HEK293T (cell line): ENCODE measurements at regions not wholly inside any gene's neighbourhood (a gene's known extent, or its start where the extent isn't known, plus 50 kb on each side); places are given as distances from the start of the nearest gene placed in this dataset.

ENCODE experiments used
- CTCF ChIA-PET: fragments of 350-600 bp; formaldehyde crosslinking; extraction: SDS; loops from one replicate; lab custom pipeline; 2021; ENCODE audit warnings: antibody characterized with exemption, inconsistent platforms; lab: Yijun Ruan, JAX
- POLR2A ChIA-PET: fragments of 350-600 bp; formaldehyde crosslinking; extraction: SDS; loops from one replicate; lab custom pipeline; 2020; ENCODE audit warnings: antibody characterized with exemption, inconsistent platforms; lab: Yijun Ruan, JAX
- DNase-seq: peaks from one replicate; pipeline ENCODE4 v3.0.0; 2012; ENCODE audit warnings: mixed read lengths; ENCODE audit errors: extremely low spot score
- ARNT ChIP-seq: fragments of 450-650 bp; IDR thresholded peaks from 2 replicates; pipeline ENCODE4 v1.6.1; 2017; ENCODE audit warnings: mild to moderate bottlenecking
- BHLHE40 ChIP-seq: fragments of 450-650 bp; IDR thresholded peaks from 2 replicates; pipeline ENCODE4 v1.6.1; 2016; ENCODE audit warnings: mild to moderate bottlenecking, moderate library complexity, borderline replicate concordance
- CTBP1 ChIP-seq: fragments of 450-650 bp; IDR thresholded peaks from 2 replicates; pipeline ENCODE4 v1.6.1; 2016; ENCODE audit warnings: borderline replicate concordance
- ELF4 ChIP-seq: fragments of 450-650 bp; IDR thresholded peaks from 2 replicates; pipeline ENCODE4 v1.6.1; 2017; ENCODE audit warnings: antibody characterized with exemption
- FOXA1 ChIP-seq: fragments of 450-650 bp; IDR thresholded peaks from 2 replicates; pipeline ENCODE4 v1.6.1; 2016; ENCODE audit warnings: mild to moderate bottlenecking
- FOXK2 ChIP-seq: fragments of 450-650 bp; IDR thresholded peaks from 2 replicates; pipeline ENCODE4 v1.6.1; 2016; ENCODE audit warnings: mild to moderate bottlenecking
- FOXM1 ChIP-seq: fragments of 450-650 bp; IDR thresholded peaks from 2 replicates; pipeline ENCODE4 v1.6.1; 2017; ENCODE audit warnings: mild to moderate bottlenecking, borderline replicate concordance
- HDGF ChIP-seq: fragments of 450-650 bp; IDR thresholded peaks from 2 replicates; pipeline ENCODE4 v1.6.1; 2017; ENCODE audit warnings: antibody characterized with exemption, borderline replicate concordance
- L3MBTL2 ChIP-seq: fragments of 450-650 bp; conservative IDR thresholded peaks from 2 replicates; pipeline ENCODE4 v1.6.1; 2016; ENCODE audit warnings: mild to moderate bottlenecking
- LEF1 ChIP-seq: fragments of 450-650 bp; IDR thresholded peaks from 2 replicates; pipeline ENCODE4 v1.6.1; 2017; ENCODE audit warnings: mild to moderate bottlenecking, borderline replicate concordance
- NFRKB ChIP-seq: fragments of 450-650 bp; IDR thresholded peaks from 2 replicates; pipeline ENCODE4 v1.6.1; 2016; ENCODE audit warnings: mild to moderate bottlenecking, moderate library complexity
- SP1 ChIP-seq: fragments of 450-650 bp; IDR thresholded peaks from 2 replicates; pipeline ENCODE4 v1.6.1; 2017
- SUZ12 ChIP-seq: fragments of 450-650 bp; IDR thresholded peaks from 2 replicates; pipeline ENCODE4 v1.6.1; 2016; ENCODE audit warnings: mild to moderate bottlenecking
- TARDBP ChIP-seq: fragments of 450-650 bp; IDR thresholded peaks from 2 replicates; pipeline ENCODE4 v1.6.1; 2016
- ZNF384 ChIP-seq: fragments of 450-650 bp; IDR thresholded peaks from 2 replicates; pipeline ENCODE4 v1.6.1; 2016
- TF ChIP-seq, protein P1 (sequence below): fragments of 450-650 bp; IDR thresholded peaks from 2 replicates; pipeline ENCODE4 v1.6.1; 2016

DNA sequence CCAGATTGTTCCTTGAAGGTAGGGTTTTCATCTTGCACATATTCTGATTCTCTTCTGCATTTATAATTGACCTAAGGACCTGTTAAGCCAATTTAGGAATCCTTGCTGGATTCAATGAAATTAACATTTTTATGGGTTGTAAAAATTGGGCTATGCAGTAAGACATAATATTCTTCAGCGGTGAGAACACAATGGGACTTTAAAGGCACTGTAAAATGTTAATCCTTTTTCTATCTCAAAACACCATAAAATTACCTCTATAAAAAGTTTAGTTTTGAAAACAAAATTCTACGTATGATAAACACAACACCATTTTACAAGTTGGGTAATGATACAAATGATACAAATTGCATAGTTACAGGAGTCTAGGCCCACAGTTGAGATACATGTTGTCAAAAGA, 169.2 kb upstream of the DTNA start:
- no peak for DNase-seq
- ChIA-PET CTCF (no interaction called here), POLR2A (no interaction called here)
- TF ChIP-seq HDGF (no peak), CTBP1 (no peak), SUZ12 (no peak), LEF1 (no peak), ELF4 (no peak), ZNF384 (no peak), NFRKB (no peak), ARNT (no peak), BHLHE40 (no peak)
- TF ChIP-seq, protein P1, sequence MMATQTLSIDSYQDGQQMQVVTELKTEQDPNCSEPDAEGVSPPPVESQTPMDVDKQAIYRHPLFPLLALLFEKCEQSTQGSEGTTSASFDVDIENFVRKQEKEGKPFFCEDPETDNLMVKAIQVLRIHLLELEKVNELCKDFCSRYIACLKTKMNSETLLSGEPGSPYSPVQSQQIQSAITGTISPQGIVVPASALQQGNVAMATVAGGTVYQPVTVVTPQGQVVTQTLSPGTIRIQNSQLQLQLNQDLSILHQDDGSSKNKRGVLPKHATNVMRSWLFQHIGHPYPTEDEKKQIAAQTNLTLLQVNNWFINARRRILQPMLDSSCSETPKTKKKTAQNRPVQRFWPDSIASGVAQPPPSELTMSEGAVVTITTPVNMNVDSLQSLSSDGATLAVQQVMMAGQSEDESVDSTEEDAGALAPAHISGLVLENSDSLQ: no peak

DNA sequence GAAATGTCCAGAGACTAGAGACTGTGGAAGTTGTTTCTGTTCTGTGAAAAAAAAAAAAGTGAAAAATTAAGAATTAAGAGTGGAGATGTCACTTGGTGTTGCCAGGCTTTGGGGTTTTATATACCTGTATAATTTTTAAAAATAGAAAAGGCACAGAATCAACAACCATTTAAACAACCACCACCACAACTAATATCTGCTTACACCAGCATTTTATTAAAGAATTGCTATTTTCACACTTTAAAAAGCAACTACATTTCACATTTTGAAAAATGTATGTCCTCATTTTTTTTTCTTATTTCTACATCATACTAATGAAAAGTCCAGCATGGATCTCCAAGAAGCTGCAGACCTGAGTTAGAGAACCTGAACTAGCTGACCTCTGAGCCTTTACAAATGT, 167.5 kb upstream of the DTNA start:
- no peak for TF ChIP-seq ELF4
- TF ChIP-seq FOXM1: no peak
- TF ChIP-seq, protein P1: no peak
- no peak for TF ChIP-seq BHLHE40
- TF ChIP-seq FOXK2: no peak
- no peak for TF ChIP-seq NFRKB
- TF ChIP-seq FOXA1: no peak
- TF ChIP-seq ZNF384: no peak
- no peak for TF ChIP-seq CTBP1
- no peak for TF ChIP-seq TARDBP
- TF ChIP-seq SP1: no peak
- TF ChIP-seq HDGF: no peak
- TF ChIP-seq LEF1: no peak
- no peak for TF ChIP-seq L3MBTL2
- no peak for TF ChIP-seq ARNT
- TF ChIP-seq SUZ12: no peak
- POLR2A ChIA-PET: no interaction called here
- DNase-seq: no peak
- CTCF ChIA-PET: interaction anchor here (0.7 kb wide), 1 partner anchor 1069 kb away, joined by 4 read pairs; no protein-coding TSS in a partner anchor

DNA sequence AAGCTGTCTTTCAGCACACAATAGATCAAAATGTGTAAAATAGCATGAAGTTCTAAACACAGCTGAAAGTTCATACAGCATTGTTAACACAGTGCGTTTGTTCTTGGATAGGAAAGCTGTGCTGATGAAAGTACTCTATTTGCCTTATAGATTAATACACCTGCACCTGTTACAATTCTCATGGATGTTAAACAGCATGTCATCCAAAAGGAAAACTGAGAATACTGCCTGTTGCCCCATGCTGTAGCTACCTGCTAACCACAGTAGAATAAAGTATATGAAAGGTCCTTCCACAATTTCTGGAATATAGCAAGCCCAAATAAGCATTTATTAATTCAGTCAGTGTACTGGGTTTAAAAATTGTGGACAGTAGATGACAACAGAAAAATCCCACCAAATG, 166.7 kb upstream of the DTNA start:
- no peak for DNase-seq
- TF ChIP-seq BHLHE40 (no peak), SUZ12 (no peak), NFRKB (no peak), L3MBTL2 (no peak), FOXK2 (no peak), SP1 (no peak), ELF4 (no peak), LEF1 (no peak), TARDBP (no peak), CTBP1 (no peak), ARNT (no peak), ZNF384 (no peak), FOXA1 (no peak)
- POLR2A ChIA-PET: no interaction called here
- CTCF ChIA-PET: interaction anchor here (2.7 kb wide), 1 partner anchor 118 kb away, joined by 8 read pairs; no protein-coding TSS in a partner anchor

DNA sequence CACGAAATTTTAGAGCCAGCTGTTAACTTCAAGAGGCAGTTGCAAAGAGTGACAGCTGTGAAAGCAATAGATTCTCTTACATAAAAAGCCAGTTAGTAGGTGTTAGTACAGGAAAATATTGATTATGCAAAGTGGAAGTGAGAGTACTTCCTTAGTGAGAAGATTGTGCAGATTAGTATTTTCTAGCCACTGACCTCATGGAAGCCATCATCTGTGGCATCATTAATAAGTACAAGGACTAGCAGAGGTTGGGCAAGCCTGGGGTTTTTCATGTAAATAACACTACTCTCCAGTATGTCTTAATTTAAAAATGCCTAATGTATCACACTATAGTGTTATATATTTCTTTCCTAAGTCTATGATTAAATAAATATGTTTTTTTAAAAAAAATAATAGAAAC, 166.2 kb upstream of the DTNA start:
- TF ChIP-seq, protein P1: no peak
- TF ChIP-seq ARNT (no peak), HDGF (no peak), FOXK2 (no peak), SP1 (no peak), FOXA1 (no peak), FOXM1 (no peak), ELF4 (no peak), TARDBP (no peak), NFRKB (no peak), SUZ12 (no peak)
- DNase-seq: no peak
- ChIA-PET POLR2A (no interaction called here), CTCF (interaction anchor here (2.7 kb wide), 1 partner anchor 117 kb away, joined by 8 read pairs; no protein-coding TSS in a partner anchor)

DNA sequence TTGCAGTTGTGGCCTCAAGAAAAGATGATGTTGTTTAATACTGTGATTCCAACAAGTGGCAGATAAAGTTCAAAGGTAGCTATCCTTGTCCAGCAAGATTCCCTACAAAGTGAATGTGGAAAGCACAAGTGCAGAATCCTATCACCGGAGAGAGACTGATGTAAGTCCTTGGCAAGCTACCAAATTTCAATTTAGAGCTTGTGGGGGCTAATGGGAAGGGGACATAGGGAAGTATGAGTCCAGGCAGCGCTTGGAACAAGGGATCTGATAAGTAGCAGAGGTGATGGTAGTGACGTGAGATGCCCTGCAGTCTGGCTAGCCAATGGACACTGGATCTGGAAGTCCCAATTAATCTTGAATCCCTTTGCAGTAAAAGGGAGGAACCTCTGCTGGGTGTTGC, 165.2 kb upstream of the DTNA start:
- TF ChIP-seq HDGF (no peak), LEF1 (no peak), FOXK2 (no peak)
- no peak for DNase-seq
- CTCF ChIA-PET: interaction anchor here (0.5 to 2.7 kb wide), 3 partner anchors 13 to 117 kb away, joined by 3 to 8 read pairs (median 4); no protein-coding TSS in a partner anchor
- POLR2A ChIA-PET: no interaction called here

DNA sequence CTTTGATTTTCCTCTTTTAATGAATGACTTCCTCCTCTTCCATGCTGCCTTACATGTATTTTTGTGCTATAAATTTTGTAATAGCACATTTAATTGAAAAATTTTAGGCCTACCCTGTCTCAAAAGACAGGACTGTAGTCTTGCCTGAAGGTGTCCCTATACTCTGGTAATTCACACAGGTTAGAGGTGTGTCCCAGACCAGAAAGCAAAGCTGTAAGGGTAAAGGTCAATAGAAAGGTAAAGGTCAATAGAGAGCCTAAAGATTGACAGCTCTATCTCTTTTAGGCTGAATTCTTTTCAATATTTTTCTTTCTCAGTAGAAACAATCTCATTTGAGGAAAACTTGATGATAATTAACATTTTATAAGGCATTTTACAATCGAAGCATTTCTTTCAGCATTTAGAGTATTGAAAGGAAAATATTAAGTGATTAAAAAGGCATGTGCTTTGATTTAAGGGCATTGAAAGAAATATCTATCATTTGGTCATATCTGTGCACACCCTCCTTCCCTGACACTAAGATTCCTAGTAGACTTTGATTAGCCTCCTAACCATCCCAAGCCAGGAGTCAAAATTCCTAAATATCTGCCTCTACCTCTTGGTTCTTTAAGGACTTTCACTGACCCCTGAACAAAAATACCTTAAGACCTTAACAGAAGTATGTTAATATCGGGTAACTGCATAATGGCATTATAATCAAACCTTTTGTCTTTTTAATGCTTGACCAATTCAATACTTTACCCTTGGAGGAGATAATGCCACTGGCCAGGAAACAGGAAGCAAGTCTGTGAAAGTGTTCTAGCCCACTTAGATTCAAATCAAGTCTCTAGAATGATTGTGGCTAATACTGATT, 161.8 kb upstream of the DTNA start:
- DNase-seq: no peak
- CTCF ChIA-PET: no interaction called here
- TF ChIP-seq FOXA1 (no peak), CTBP1 (no peak), BHLHE40 (no peak), NFRKB (no peak), SP1 (no peak), HDGF (no peak), TARDBP (no peak)
- TF ChIP-seq, protein P1: no peak
- POLR2A ChIA-PET: no interaction called here
